PC-9 (cell line): ENCODE measurements at regions not wholly inside any gene's neighbourhood (a gene's known extent, or its start where the extent isn't known, plus 50 kb on each side); places are given as distances from the start of the nearest gene placed in this dataset.

Experiments
- EZH2 ChIP-seq: fragments of 200-600 bp; sonication (generic); IDR thresholded peaks from 2 replicates; pipeline ENCODE4 v1.8.0; 2017; ENCODE audit warnings: antibody characterized with exemption, low read depth
- TF ChIP-seq, protein P1 (sequence below): fragments of 200-600 bp; sonication (generic); conservative IDR thresholded peaks from 2 replicates; pipeline ENCODE4 v1.6.1; 2017; ENCODE audit warnings: mixed run types, antibody characterized with exemption, mild to moderate bottlenecking, moderate library complexity

DNA sequence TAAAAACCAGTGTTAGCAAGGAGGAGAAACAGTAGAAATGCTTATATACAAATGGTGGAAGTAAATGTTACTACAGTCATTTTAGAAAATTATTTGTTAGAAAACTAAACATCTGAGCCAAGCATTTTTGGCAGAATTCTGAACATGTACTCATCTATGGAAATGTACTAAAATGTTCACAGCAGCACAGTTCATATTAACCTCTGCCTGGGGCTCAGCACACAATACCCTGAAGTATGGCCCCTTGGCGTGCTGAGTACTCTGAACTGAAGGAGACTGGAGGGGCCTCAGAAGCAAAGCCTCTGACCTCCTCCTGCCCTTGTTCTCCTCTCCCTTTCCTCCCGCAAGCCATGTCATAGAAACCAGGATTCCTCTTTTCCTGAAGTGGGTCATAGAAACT lies 66.2 kb upstream of the RALGAPA2 start:
- TF ChIP-seq, protein P1, sequence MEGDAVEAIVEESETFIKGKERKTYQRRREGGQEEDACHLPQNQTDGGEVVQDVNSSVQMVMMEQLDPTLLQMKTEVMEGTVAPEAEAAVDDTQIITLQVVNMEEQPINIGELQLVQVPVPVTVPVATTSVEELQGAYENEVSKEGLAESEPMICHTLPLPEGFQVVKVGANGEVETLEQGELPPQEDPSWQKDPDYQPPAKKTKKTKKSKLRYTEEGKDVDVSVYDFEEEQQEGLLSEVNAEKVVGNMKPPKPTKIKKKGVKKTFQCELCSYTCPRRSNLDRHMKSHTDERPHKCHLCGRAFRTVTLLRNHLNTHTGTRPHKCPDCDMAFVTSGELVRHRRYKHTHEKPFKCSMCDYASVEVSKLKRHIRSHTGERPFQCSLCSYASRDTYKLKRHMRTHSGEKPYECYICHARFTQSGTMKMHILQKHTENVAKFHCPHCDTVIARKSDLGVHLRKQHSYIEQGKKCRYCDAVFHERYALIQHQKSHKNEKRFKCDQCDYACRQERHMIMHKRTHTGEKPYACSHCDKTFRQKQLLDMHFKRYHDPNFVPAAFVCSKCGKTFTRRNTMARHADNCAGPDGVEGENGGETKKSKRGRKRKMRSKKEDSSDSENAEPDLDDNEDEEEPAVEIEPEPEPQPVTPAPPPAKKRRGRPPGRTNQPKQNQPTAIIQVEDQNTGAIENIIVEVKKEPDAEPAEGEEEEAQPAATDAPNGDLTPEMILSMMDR: no peak
- TF ChIP-seq EZH2: no peak
